ENCODE measurements at regions not wholly inside any gene's neighbourhood (a gene's known extent, or its start where the extent isn't known, plus 50 kb on each side); places are given as distances from the start of the nearest gene placed in this dataset.

DNA sequence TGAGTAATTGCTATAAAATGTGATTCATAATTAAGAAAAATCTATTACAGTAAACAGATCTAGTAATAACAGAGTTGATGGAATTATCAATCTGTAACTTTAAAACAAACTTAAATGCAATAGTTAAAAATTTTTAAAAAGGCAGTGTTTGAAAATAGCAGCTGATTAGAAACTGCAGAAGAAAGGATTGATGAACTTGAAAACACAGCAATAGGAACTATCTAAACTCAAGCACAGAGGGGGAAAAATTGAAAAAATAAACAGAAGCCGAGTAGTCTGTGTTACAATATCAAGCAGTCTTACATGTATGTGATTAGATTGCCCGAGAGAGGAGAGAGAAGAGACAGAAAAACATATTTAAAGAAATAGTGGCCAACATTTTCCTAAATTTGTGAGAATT lies 569.0 kb upstream of the B3GALT2 start:
- Mint-ChIP-seq H3K36me3 (ENCODE audit: low read depth) (no peaks in the 10 kb centered on the region), H3K27me3 (ENCODE audit: low read depth) (no peaks in the 10 kb centered on the region), H3K4me3 (no peak overlapping the region), H3K9me3 (no peaks in the 10 kb centered on the region), H3K4me1 (ENCODE audit: low read depth) (no peaks in the 10 kb centered on the region), H3K27ac (no peak overlapping the region)
- DNase-seq: no peak
- intact Hi-C loops (cut with micrococcal nuclease): loop anchor here (5.0 kb wide), 1 partner anchor 573 kb away; no protein-coding TSS in a partner anchor
- CTCF ChIA-PET: interaction anchor here (0.6 kb wide), 2 partner anchors 41 to 1669 kb away, joined by 3 to 4 read pairs; no protein-coding TSS in a partner anchor

DNA sequence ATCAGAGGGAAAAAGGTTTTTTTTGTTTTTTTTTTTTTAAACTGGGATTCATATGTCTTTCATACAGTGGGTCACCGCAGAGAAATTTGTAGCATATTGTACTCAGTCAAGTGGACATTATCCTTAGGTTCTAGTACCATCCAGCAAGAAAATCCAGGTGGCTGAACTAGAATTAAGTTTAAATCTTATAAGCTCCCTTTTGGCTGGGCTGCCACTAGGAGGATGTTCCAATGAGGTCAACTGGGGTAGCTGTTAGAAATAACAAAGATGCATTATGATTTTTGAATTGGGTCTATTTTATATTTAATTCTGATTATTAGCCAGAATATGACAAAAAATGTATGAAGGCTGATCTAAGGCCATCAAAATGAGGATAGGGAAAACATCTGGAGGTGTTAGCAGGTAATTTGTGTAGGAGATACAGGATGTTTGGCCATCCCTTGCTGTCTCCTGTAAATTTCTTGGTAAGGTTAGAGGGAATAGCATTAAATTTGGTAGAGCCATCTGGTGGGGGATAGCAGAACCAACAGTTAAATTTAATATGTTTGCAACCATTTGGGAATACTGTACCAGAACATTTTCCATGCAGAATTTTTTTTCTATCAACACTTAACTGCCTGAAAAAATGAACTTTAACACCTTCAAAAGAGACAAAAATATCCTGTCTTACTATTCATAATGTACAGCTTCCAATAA lies 568.5 kb upstream of the B3GALT2 start:
- Mint-ChIP-seq H3K27me3 (ENCODE audit: low read depth) (no peaks in the 10 kb centered on the region), H3K27ac (no peak overlapping the region), H3K9me3 (no peaks in the 10 kb centered on the region), H3K36me3 (ENCODE audit: low read depth) (no peaks in the 10 kb centered on the region), H3K4me1 (ENCODE audit: low read depth) (no peaks in the 10 kb centered on the region), H3K4me3 (no peak overlapping the region)
- intact Hi-C loops (cut with micrococcal nuclease): loop anchor here (5.0 kb wide), 1 partner anchor 573 kb away; no protein-coding TSS in a partner anchor
- CTCF ChIA-PET: interaction anchor here (0.6 kb wide), 1 partner anchor 1670 kb away, joined by 4 read pairs; no protein-coding TSS in a partner anchor
- no peak for DNase-seq

DNA sequence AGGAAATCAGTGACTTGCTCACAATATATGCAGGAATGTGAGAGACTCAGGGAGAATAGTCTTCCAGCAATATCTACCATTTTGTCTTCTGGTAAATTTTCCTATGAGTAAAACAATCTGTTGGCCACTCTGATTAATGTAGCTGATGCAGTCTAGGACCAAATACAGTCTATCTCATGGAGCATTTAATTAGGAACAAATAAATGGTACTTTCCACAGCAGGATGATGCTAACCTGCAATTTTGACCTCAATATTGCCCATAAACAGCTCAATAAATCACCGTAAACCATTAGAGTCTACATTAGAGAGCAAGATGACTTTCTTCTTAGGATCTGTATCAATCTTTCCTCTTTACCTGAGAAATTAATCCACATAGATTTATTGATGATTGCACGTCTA lies 567.7 kb upstream of the B3GALT2 start:
- no peaks in the 10 kb centered on the region for H3K36me3 Mint-ChIP-seq (ENCODE audit: low read depth)
- no peaks in the 10 kb centered on the region for H3K9me3 Mint-ChIP-seq
- no peak for DNase-seq
- CTCF ChIA-PET: no interaction called here
- no peak overlapping the region for H3K4me3 Mint-ChIP-seq
- no peaks in the 10 kb centered on the region for H3K27me3 Mint-ChIP-seq (ENCODE audit: low read depth)
- H3K4me1 Mint-ChIP-seq (ENCODE audit: low read depth): no peaks in the 10 kb centered on the region
- H3K27ac Mint-ChIP-seq: no peak overlapping the region
- intact Hi-C loops (cut with micrococcal nuclease): no loop called here

DNA sequence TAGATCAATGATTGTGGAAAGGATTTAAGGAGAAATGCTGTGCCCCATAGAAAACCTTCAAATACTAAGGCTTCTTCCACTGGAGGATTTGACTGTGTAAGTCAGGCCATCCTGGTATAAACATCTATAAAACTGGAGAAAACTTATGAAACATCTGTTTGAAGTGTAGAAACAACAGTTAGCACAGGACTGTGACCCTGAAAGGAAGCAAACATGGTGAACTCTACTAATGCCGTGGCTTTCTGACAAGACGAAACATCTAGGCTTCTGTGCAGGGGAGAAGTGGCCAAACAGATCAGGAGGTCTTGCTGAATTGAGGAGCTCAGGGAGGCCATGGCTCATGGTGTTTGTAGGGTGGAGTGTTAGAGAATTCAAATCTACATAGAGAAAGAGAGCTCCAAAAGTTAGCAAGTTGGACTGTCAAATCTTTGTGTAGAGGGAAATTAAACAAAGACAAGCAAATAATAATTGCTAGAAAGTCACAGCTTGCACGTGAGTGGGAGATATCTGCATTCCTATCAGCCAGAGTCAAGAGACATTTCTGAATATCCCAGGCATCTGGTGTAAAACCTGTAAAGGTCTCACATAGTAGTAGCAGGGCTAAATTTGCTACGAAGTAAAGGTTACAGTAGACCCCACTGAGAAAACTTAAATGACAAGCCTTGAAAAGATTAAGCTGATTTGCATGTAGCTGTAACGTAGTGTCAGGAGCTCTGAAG lies 566.8 kb upstream of the B3GALT2 start:
- intact Hi-C loops (cut with micrococcal nuclease): no loop called here

DNA sequence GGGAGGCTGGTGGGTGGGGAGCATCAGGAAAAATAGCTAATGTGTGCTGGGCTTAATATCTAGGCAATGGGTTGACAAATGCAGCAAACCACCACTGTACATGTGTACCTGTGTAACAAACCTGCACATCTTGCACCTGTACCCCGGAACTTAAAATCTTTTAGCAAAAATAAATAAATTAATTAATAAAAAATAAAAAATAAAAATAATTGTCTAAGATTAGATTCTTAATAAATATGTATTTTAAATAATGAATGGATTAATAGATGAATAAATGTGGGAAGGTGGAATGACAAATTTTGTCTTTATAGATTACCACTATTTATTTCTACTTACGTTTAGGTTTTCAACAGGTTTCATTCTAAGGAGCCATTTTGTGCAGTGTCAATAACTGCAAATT lies 563.5 kb upstream of the B3GALT2 start:
- no peak for DNase-seq
- CTCF ChIA-PET: no interaction called here
- no peak overlapping the region for H3K4me3 Mint-ChIP-seq
- H3K9me3 Mint-ChIP-seq: no peaks in the 10 kb centered on the region
- H3K36me3 Mint-ChIP-seq (ENCODE audit: low read depth): no peaks in the 10 kb centered on the region
- intact Hi-C loops (cut with micrococcal nuclease): loop anchor here (2.0 kb wide), 1 partner anchor 53 kb away; no protein-coding TSS in a partner anchor
- no peaks in the 10 kb centered on the region for H3K4me1 Mint-ChIP-seq (ENCODE audit: low read depth)
- H3K27me3 Mint-ChIP-seq (ENCODE audit: low read depth): no peaks in the 10 kb centered on the region
- H3K27ac Mint-ChIP-seq: no peak overlapping the region

More for the DNA sequence above, 566.8 kb upstream of the B3GALT2 start:
- Mint-ChIP-seq H3K4me1 (ENCODE audit: low read depth) (no peaks in the 10 kb centered on the region), H3K27me3 (ENCODE audit: low read depth) (no peaks in the 10 kb centered on the region), H3K9me3 (no peaks in the 10 kb centered on the region), H3K27ac (no peak overlapping the region), H3K36me3 (ENCODE audit: low read depth) (no peaks in the 10 kb centered on the region), H3K4me3 (no peak overlapping the region)
- CTCF ChIA-PET: no interaction called here
- no peak for DNase-seq

DNA sequence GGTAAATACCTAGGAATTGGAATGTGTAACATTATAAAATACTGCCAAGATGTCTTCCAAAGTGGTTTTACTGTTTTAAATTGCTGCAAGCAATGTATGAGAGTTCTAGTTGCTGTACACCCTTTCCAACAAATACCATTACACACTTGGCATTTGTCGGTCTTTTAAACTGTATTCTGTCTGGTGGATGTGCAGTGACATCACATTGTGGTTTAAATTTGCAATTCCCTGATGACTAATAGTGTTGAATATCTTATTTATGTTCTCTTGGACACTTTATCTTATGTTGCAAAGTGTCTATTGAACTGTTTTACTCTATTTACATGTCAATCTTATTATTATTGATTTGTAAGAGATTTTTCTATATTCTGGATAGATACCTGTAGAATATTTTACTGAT lies 561.2 kb upstream of the B3GALT2 start:
- Mint-ChIP-seq H3K9me3 (no peaks in the 10 kb centered on the region), H3K36me3 (ENCODE audit: low read depth) (no peaks in the 10 kb centered on the region), H3K4me1 (ENCODE audit: low read depth) (no peaks in the 10 kb centered on the region), H3K4me3 (no peak overlapping the region), H3K27ac (no peak overlapping the region), H3K27me3 (ENCODE audit: low read depth) (no peaks in the 10 kb centered on the region)
- intact Hi-C loops (cut with micrococcal nuclease): no loop called here
- CTCF ChIA-PET: no interaction called here
- DNase-seq: no peak

DNA sequence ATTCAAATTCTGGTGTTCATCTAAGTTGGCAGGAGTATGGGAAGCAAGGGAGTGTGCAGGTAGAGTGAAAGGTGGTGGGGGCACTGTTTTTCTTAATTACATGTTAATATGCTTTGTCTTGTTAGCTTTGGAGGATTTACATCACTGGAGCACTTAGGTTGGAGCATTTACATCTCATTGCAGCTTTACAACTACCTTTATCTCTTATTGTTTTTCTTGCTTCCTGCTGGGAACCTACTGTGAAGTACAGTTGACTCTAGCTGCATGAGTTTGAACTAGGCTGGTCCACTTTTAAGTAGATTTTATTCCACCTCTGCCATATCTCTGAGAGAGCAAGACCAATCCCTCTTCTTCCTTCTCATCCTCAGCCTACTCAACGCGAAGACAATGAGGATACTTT lies 554.8 kb upstream of the B3GALT2 start:
- Mint-ChIP-seq H3K4me3 (no peak overlapping the region), H3K9me3 (no peaks in the 10 kb centered on the region), H3K27ac (no peak overlapping the region), H3K36me3 (ENCODE audit: low read depth) (no peaks in the 10 kb centered on the region), H3K4me1 (ENCODE audit: low read depth) (no peaks in the 10 kb centered on the region), H3K27me3 (ENCODE audit: low read depth) (no peaks in the 10 kb centered on the region)
- CTCF ChIA-PET: no interaction called here
- intact Hi-C loops (cut with micrococcal nuclease): no loop called here
- DNase-seq: no peak

DNA sequence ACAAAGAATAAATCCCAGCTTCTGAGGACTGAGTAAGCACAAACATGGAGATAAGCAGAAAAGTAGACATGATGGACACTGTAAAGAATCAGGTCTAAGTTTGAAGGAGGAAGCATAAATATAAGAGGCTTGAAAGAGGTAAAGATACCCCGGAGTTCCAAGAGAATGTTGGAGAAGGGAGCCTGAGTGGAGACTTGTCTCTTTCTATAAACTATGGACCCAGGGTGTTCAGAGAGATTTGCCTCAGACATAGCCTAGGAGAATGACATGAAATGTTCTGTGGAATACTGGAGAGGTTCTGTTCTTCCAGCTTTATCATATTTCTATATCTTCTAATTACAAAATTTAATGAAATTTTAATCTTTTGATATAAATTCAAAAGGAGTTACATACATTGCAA lies 554.3 kb upstream of the B3GALT2 start:
- CTCF ChIA-PET: no interaction called here
- Mint-ChIP-seq H3K27me3 (ENCODE audit: low read depth) (no peaks in the 10 kb centered on the region), H3K36me3 (ENCODE audit: low read depth) (no peaks in the 10 kb centered on the region), H3K9me3 (no peaks in the 10 kb centered on the region), H3K4me1 (ENCODE audit: low read depth) (no peaks in the 10 kb centered on the region), H3K4me3 (no peak overlapping the region), H3K27ac (no peak overlapping the region)
- no peak for DNase-seq
- intact Hi-C loops (cut with micrococcal nuclease): no loop called here

DNA sequence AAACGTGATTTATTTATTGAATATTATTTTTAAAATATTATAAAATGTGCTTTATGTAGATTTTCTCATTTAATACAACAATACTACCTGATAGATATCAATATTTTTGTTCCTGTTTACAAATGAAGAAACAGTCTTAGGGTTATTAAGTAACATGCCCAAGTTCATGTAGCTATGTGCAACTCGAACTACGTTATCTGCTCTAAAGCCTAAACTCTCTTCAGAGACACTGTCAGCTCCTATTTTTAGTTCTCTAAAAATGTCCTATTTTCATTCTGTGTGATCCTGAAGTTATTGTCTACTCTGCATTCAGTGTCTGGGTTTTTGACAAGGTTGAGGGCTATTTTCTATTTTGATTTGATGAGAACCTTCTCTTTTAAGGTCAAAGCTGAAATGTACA lies 550.1 kb upstream of the B3GALT2 start:
- H3K27ac Mint-ChIP-seq: no peak overlapping the region
- no peaks in the 10 kb centered on the region for H3K4me1 Mint-ChIP-seq (ENCODE audit: low read depth)
- no peak for DNase-seq
- CTCF ChIA-PET: no interaction called here
- no peaks in the 10 kb centered on the region for H3K9me3 Mint-ChIP-seq
- no peaks in the 10 kb centered on the region for H3K27me3 Mint-ChIP-seq (ENCODE audit: low read depth)
- no peaks in the 10 kb centered on the region for H3K36me3 Mint-ChIP-seq (ENCODE audit: low read depth)
- intact Hi-C loops (cut with micrococcal nuclease): no loop called here
- H3K4me3 Mint-ChIP-seq: no peak overlapping the region

DNA sequence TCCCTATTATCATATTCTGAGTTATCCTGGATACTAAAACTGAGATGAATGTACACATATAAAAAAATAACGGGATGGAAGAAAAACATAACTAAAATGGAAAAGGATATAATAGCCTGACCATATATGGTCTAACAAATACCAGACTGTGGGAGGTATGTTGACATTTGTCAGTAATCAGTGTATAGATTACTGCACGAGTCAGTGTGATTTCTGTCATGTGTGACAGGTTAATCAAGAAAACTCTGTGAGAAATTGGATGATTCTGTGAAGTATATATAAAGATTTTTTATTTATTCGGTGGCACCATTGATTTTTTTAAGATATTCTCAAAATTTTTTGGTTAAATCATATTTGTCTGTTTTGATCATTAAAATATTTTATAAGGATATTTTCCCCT lies 547.3 kb upstream of the B3GALT2 start:
- Mint-ChIP-seq H3K27ac (no peak overlapping the region), H3K4me3 (no peak overlapping the region), H3K4me1 (ENCODE audit: low read depth) (no peaks in the 10 kb centered on the region), H3K27me3 (ENCODE audit: low read depth) (no peaks in the 10 kb centered on the region), H3K36me3 (ENCODE audit: low read depth) (no peaks in the 10 kb centered on the region), H3K9me3 (no peaks in the 10 kb centered on the region)
- no peak for DNase-seq
- CTCF ChIA-PET: no interaction called here
- intact Hi-C loops (cut with micrococcal nuclease): no loop called here

DNA sequence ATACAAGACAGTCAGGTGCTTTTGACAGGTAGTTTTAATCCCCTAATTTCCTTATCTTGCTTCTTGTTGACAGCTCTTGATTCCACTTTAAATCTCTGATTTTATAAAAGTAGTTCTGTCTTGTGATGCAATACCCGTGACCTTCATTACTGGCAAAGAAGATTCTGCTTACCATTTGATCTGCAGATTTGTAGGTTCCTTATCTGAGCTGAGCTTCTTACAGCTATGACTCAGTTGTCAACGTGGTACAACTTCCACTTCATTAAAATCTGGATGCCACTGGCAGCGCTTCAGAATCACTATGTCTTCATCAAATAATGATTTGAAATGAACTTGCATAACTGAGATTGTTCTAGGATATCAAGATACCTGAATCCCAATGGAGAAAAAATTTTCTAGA lies 543.6 kb upstream of the B3GALT2 start:
- CTCF ChIA-PET: no interaction called here
- no peak overlapping the region for H3K27ac Mint-ChIP-seq
- no peaks in the 10 kb centered on the region for H3K9me3 Mint-ChIP-seq
- no peaks in the 10 kb centered on the region for H3K4me1 Mint-ChIP-seq (ENCODE audit: low read depth)
- no peaks in the 10 kb centered on the region for H3K27me3 Mint-ChIP-seq (ENCODE audit: low read depth)
- intact Hi-C loops (cut with micrococcal nuclease): no loop called here
- H3K36me3 Mint-ChIP-seq (ENCODE audit: low read depth): no peaks in the 10 kb centered on the region
- H3K4me3 Mint-ChIP-seq: no peak overlapping the region
- DNase-seq: no peak

DNA sequence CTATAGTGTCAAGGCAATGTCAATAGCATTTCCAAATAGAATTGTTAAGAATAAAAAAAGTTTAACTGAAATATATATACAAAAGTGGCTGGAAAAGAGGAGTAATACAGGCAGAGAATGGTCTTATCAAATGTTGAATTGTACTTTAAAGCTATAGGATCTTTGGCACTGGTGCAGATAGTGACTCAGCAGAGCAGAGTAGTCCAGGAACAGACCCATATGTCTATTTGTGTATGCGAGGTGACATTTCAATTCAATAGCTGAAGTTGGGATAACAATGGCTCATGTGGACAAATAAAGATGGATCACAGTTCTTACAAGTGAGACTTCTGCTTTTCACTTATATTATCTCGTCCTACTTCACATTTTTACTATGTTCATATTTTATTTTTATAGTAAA lies 543.0 kb upstream of the B3GALT2 start:
- intact Hi-C loops (cut with micrococcal nuclease): no loop called here
- H3K36me3 Mint-ChIP-seq (ENCODE audit: low read depth): no peaks in the 10 kb centered on the region
- no peaks in the 10 kb centered on the region for H3K9me3 Mint-ChIP-seq
- no peak overlapping the region for H3K4me3 Mint-ChIP-seq
- no peaks in the 10 kb centered on the region for H3K27me3 Mint-ChIP-seq (ENCODE audit: low read depth)
- no peak for DNase-seq
- H3K4me1 Mint-ChIP-seq (ENCODE audit: low read depth): no peaks in the 10 kb centered on the region
- CTCF ChIA-PET: no interaction called here
- H3K27ac Mint-ChIP-seq: no peak overlapping the region

DNA sequence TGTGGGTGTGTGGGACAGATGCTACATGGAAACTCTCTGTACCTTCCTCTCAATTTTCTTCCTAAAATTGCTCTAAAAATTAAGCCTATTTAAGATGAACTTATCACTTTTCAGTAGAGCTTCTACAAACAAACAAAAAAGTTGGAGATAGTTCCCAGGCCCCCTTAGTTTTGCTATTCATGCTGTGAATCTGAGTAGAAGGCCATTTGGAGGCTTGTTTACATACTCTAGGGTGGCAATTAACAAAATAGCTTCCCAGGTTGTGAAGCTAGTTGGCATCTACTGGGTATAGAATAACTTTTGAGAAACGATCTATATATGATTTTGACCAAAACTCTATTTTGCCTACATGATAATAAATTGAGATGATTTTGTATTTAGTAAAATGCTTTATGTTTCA lies 541.4 kb upstream of the B3GALT2 start:
- Mint-ChIP-seq H3K4me3 (no peak overlapping the region), H3K4me1 (ENCODE audit: low read depth) (no peaks in the 10 kb centered on the region), H3K27me3 (ENCODE audit: low read depth) (no peaks in the 10 kb centered on the region), H3K27ac (no peak overlapping the region), H3K36me3 (ENCODE audit: low read depth) (no peaks in the 10 kb centered on the region), H3K9me3 (no peaks in the 10 kb centered on the region)
- no peak for DNase-seq
- CTCF ChIA-PET: no interaction called here
- intact Hi-C loops (cut with micrococcal nuclease): no loop called here
